HEK293 (cell line): ENCODE measurements at regions not wholly inside any gene's neighbourhood (a gene's known extent, or its start where the extent isn't known, plus 50 kb on each side); places are given as distances from the start of the nearest gene placed in this dataset.

Experiments
- AEBP2 ChIP-seq: fragments of 450-650 bp; formaldehyde crosslinking; IDR thresholded peaks from 2 replicates; pipeline ENCODE4 v1.5.1; 2016; ENCODE audit warnings: missing biosample characterization, missing genetic modification characterization, borderline replicate concordance
- ATF2 ChIP-seq: fragments of 450-650 bp; formaldehyde crosslinking; IDR thresholded peaks from 2 replicates; pipeline ENCODE4 v1.5.1; 2016; ENCODE audit warnings: missing biosample characterization, missing genetic modification characterization, low read depth
- CTCF ChIP-seq: fragments of 450-650 bp; formaldehyde crosslinking; IDR thresholded peaks from 2 replicates; pipeline ENCODE4 v1.5.1; 2016; ENCODE audit warnings: missing biosample characterization, missing genetic modification characterization
- MYNN ChIP-seq: fragments of 450-650 bp; formaldehyde crosslinking; IDR thresholded peaks from 2 replicates; pipeline ENCODE4 v1.5.1; 2016; ENCODE audit warnings: missing biosample characterization, missing genetic modification characterization, borderline replicate concordance
- REST ChIP-seq: fragments of 450-650 bp; formaldehyde crosslinking; IDR thresholded peaks from 2 replicates; pipeline ENCODE4 v1.5.1; 2016; ENCODE audit warnings: missing biosample characterization, missing genetic modification characterization
- ZNF366 ChIP-seq: fragments of 450-650 bp; formaldehyde crosslinking; conservative IDR thresholded peaks from 2 replicates; pipeline ENCODE4 v1.5.1; 2016; ENCODE audit warnings: missing biosample characterization, missing genetic modification characterization
- ZNF768 ChIP-seq: fragments of 450-650 bp; formaldehyde crosslinking; IDR thresholded peaks from 2 replicates; pipeline ENCODE4 v1.5.1; 2018; ENCODE audit warnings: missing biosample characterization, mild to moderate bottlenecking, missing genetic modification characterization

GRCh38 chr5:82793808-82794419, 283.3 kb downstream of the TMEM167A start:
- TF ChIP-seq ZNF768 (tag by site-specific recombination) (no peak), CTCF (tag by site-specific recombination) (no peak), AEBP2 (tag by site-specific recombination) (no peak), MYNN (tag by site-specific recombination) (no peak), ATF2 (tag by site-specific recombination) (no peak), ZNF366 (no peak), REST (tag by site-specific recombination) (no peak)
